ENCODE measurements at regions not wholly inside any gene's neighbourhood (a gene's known extent, or its start where the extent isn't known, plus 50 kb on each side); places are given as distances from the start of the nearest gene placed in this dataset.

GRCh38 chr13:75132701-75133695, 349.0 kb downstream of the TBC1D4 start:
- ChIA-PET POLR2A (ENCODE audit: partially characterized antibody) (interaction anchor here (0.6 kb wide), 1 partner anchor 846 kb away, joined by 4 read pairs; no protein-coding TSS in a partner anchor), CTCF (ENCODE audit: partially characterized antibody) (interaction anchor here (0.7 to 1.0 kb wide), 2 partner anchors 21 to 32 kb away, joined by 3 read pairs; no protein-coding TSS in a partner anchor)
- Histone ChIP-seq H3K23ac (ENCODE audit: insufficient read length) (no peak overlapping the region), H3K18ac (ENCODE audit: extremely low read depth, low read length) (no peak overlapping the region), H4K20me1 (replicated peaks in 1 of 2; ENCODE audit: control insufficient read depth in 1 of 2, insufficient read depth in 2 of 2, low read length in 2 of 2) (no peaks in the 10 kb centered on the region), H3K79me2 (ENCODE audit: control insufficient read depth in 1 of 2, insufficient read depth in 2 of 2, low read length in 2 of 2) (no peaks in the 10 kb centered on the region), H3K14ac (ENCODE audit: insufficient read length) (no peak overlapping the region), H2BK12ac (ENCODE audit: low read depth, low read length) (no peak overlapping the region), H2BK120ac (replicated peaks; ENCODE audit: low read depth, low read length) (no peak overlapping the region), H3K23me2 (ENCODE audit: low read depth, low read length) (no peaks in the 10 kb centered on the region), H3K4ac (replicated peaks; ENCODE audit: insufficient read length, low read depth, low read length) (no peak overlapping the region), H3K79me1 (ENCODE audit: low read depth, low read length) (no peaks in the 10 kb centered on the region), H3K27ac (ENCODE audit: low read depth, low read length) (no peak overlapping the region), H2BK15ac (ENCODE audit: low read length) (no peak overlapping the region), H3K4me2 (ENCODE audit: insufficient read depth in 1 of 2, low read depth in 2 of 2, low read length in 2 of 2) (no peak overlapping the region), H3K56ac (replicated peaks; ENCODE audit: insufficient read length, low read depth, low read length) (no peak overlapping the region), H4K8ac (ENCODE audit: extremely low read depth, insufficient read depth, low read length) (no peak overlapping the region), H3K4me1 (replicated peaks in 1 of 4; ENCODE audit: control insufficient read depth in 3 of 4, insufficient read depth in 4 of 4, low read length in 3 of 4) (no peaks in the 10 kb centered on the region), H2BK5ac (ENCODE audit: low read depth, low read length) (no peak overlapping the region), H3K36me3 (ENCODE audit: control insufficient read depth in 2 of 4, insufficient read depth in 4 of 4, low read length in 3 of 4) (no peaks in the 10 kb centered on the region), H4K91ac (replicated peaks; ENCODE audit: insufficient read length, low read length) (no peak overlapping the region), H3K9ac (replicated peaks in 1 of 4; ENCODE audit: extremely low read depth in 1 of 4, low read depth in 3 of 4, low read length in 3 of 4) (no peak overlapping the region), H3K27me3 (replicated peaks in 1 of 4; ENCODE audit: control insufficient read depth in 3 of 4, extremely low read depth in 1 of 4, insufficient read depth in 3 of 4, low read length in 3 of 4) (no peaks in the 10 kb centered on the region), H2AK5ac (ENCODE audit: low read depth, low read length) (no peak overlapping the region), H2BK20ac (ENCODE audit: low read length) (no peak overlapping the region), H3K4me3 (ENCODE audit: extremely low read depth in 1 of 4, insufficient read depth in 2 of 4, low read depth in 3 of 4, low read length in 4 of 4) (no peak overlapping the region), H3K9me3 (ENCODE audit: insufficient read depth in 2 of 2, low read depth in 1 of 2, low read length in 1 of 2) (peaks cover 0 to 2% of the 10 kb centered on the region in 2 experiments; a peak in 1 of 4 replicates), H4K5ac (ENCODE audit: insufficient read length, low read depth, low read length) (no peak overlapping the region), H2AFZ (ENCODE audit: low read length) (no peak overlapping the region)
- WGBS, 2 experiments (ENCODE audit: extremely low coverage in 1 of 2, insufficient coverage in 1 of 2, insufficient read length in 1 of 2, insufficient replicate concordance in 2 of 2, low coverage in 1 of 2, low lambda C conversion rate in 2 of 2, missing lambda C conversion rate in 1 of 2) = 85% methylated on average over 3 of the region's 3 CpGs; no CpG with 5 or more reads in 1 of the 2 experiments
- FAIRE-seq (no peak), DNase-seq (ENCODE audit: low read depth in 1 of 2, low spot score in 2 of 2) (no peak)
- no peak for TF ChIP-seq SUZ12 (IDR thresholded peaks at IDR 0.05; ENCODE audit: low read length)
- no peak for TF ChIP-seq NRF1 (IDR thresholded peaks at IDR 0.05; ENCODE audit: low read depth, low read length)
- no peak for TF ChIP-seq CTCF (IDR thresholded peaks at IDR 0.05; ENCODE audit: control extremely low read depth in 1 of 3, insufficient read depth in 1 of 3, low read depth in 1 of 3, low read length in 3 of 3)
- no peak for TF ChIP-seq HDAC2 (IDR thresholded peaks at IDR 0.05; ENCODE audit: borderline replicate concordance in 1 of 2, low read depth in 2 of 2, low read length in 2 of 2)
- TF ChIP-seq GTF2F1 (IDR thresholded peaks at IDR 0.05; ENCODE audit: borderline replicate concordance, low read depth, low read length) = no peak
- TF ChIP-seq SP4 (IDR thresholded peaks at IDR 0.05; ENCODE audit: low read length) = no peak
- no peak for TF ChIP-seq EGR1 (IDR thresholded peaks at IDR 0.05; ENCODE audit: borderline replicate concordance, low read depth, low read length)
- TF ChIP-seq POLR2A (IDR thresholded peaks at IDR 0.05; ENCODE audit: control extremely low read depth in 1 of 2, low read depth in 2 of 2, low read length in 2 of 2) = peak in 1 of 2 experiments; percentile 58; a peak in 1 of 3 replicates
- TF ChIP-seq TBP (IDR thresholded peaks at IDR 0.05; ENCODE audit: low read depth, low read length) = 0 out of 2 replicates have a peak, but pooled peaks have one; percentile 21
